ENCODE measurements at regions not wholly inside any gene's neighbourhood (a gene's known extent, or its start where the extent isn't known, plus 50 kb on each side); places are given as distances from the start of the nearest gene placed in this dataset.
"Not testable (repeated sequence)": the region's sequence is repeated elsewhere in the genome, so short reads cannot be mapped to it uniquely, and the experiment has no call there.

GRCh38 chr2:95693071-95693846 is 101.5 kb downstream of the TRIM43 start:
- not testable (repeated sequence) for TF ChIP-seq CTCF (conservative IDR thresholded peaks at IDR 0.05; ENCODE audit: low read length); EZH2phosphoT487 (IDR thresholded peaks at IDR 0.05; ENCODE audit: borderline replicate concordance, low read depth, low read length)

Data from OCI-LY7 (cell line).